K562 (cell line): ENCODE measurements at regions not wholly inside any gene's neighbourhood (a gene's known extent, or its start where the extent isn't known, plus 50 kb on each side); places are given as distances from the start of the nearest gene placed in this dataset.

ENCODE experiments used
- ARID3A ChIP-seq: IDR thresholded peaks from 2 replicates; pipeline ENCODE4 v1.6.1; 2012; ENCODE audit warnings: low read depth, low read length, improper control_type of control experiment, borderline replicate concordance
- ARNT ChIP-seq, 2 experiments: fragments of 450-650 bp; IDR thresholded peaks; 2 replicates each; pipeline ENCODE4 v1.6.1; 2016; ENCODE audit warnings: mild to moderate bottlenecking in 1 of 2
- ATF3 ChIP-seq, 2 experiments: fragments of 450-650 bp in 1 of 2; sonication (generic) in 1 of 2; formaldehyde crosslinking in 1 of 2; IDR thresholded peaks in 1 of 2; conservative IDR thresholded peaks in 1 of 2; 2 replicates each; pipeline versions ENCODE4 v1.6.1 to v1.8.1; 2016 to 2023; ENCODE audit warnings: mild to moderate bottlenecking in 2 of 2, moderate library complexity in 2 of 2, inconsistent platforms in 1 of 2, missing genetic modification reagents in 1 of 2
- ATF6 ChIP-seq: sonication (generic); formaldehyde crosslinking; IDR thresholded peaks from 2 replicates; pipeline ENCODE4 v1.4.0; 2020; ENCODE audit warnings: mild to moderate bottlenecking, missing genetic modification reagents
- CTCF ChIP-seq, 3 experiments: IDR thresholded peaks in 2 of 3; conservative IDR thresholded peaks in 1 of 3; 2 replicates each; pipeline ENCODE4 v1.5.1; 2011 to 2012; ENCODE audit warnings: low read length in 3 of 3, mild to moderate bottlenecking in 3 of 3, control low read depth in 2 of 3, improper control_type of control experiment in 1 of 3, inconsistent platforms in 1 of 3, low read depth in 1 of 3, mixed read lengths in 1 of 3, moderate library complexity in 1 of 3; ENCODE audit not compliant: insufficient read depth in 2 of 3
- E2F5 ChIP-seq: sonication (generic); formaldehyde crosslinking; IDR thresholded peaks from 2 replicates; pipeline ENCODE4 v1.8.0; 2022; ENCODE audit warnings: mild to moderate bottlenecking, missing genetic modification reagents
- NR3C1 ChIP-seq: sonication (generic); formaldehyde crosslinking; IDR thresholded peaks from 2 replicates; pipeline ENCODE4 v1.8.1; 2022; ENCODE audit warnings: missing genetic modification reagents
- POLR2A ChIP-seq: fragments of 450-650 bp; conservative IDR thresholded peaks from 2 replicates; pipeline ENCODE4 v1.6.1; 2016
- SRF ChIP-seq, 2 experiments: fragments of 250-450, 450-650 bp in 1 of 2; sonication (Bioruptor Pico) in 1 of 2; sonication (generic) in 1 of 2; formaldehyde crosslinking; IDR thresholded peaks; 2 replicates each; pipeline versions ENCODE4 v1.5.0 to v1.5.1; 2020 to 2022; ENCODE audit warnings: mild to moderate bottlenecking in 1 of 2, missing genetic modification reagents in 1 of 2
- THRB ChIP-seq: fragments of 450-650 bp; formaldehyde crosslinking; conservative IDR thresholded peaks from 2 replicates; pipeline ENCODE4 v1.4.0; 2022; ENCODE audit warnings: mild to moderate bottlenecking, missing genetic modification characterization
- ZBTB11 ChIP-seq, 3 experiments: fragments of 200-800 bp in 1 of 3; fragments of 250-450 bp in 1 of 3; fragments of 450-650 bp in 1 of 3; sonication (Bioruptor Pico) in 1 of 3; sonication (Bioruptor generic) in 1 of 3; formaldehyde crosslinking in 1 of 3; IDR thresholded peaks; 2 replicates each; pipeline versions ENCODE4 v1.6.1 to v1.8.0; 2016 to 2022; ENCODE audit warnings: mild to moderate bottlenecking in 2 of 3, missing genetic modification characterization in 2 of 3, missing compliant biosample characterization in 1 of 3, moderate library complexity in 1 of 3

- TF ChIP-seq E2F5 (CRISPR knock-in tag) (no peak), ARID3A (no peak), ATF6 (no peak), ZBTB11 (CRISPR knock-in tag; IDR thresholded peaks at IDR 0.05) (no peak), THRB (CRISPR knock-in tag) (no peak), POLR2A (no peak), CTCF (IDR thresholded peaks at IDR 0.05 in 2 of 3, conservative IDR thresholded peaks at IDR 0.05 in 1 of 3; ENCODE audit: insufficient read depth in 2 of 3, low read depth in 1 of 3, low read length in 3 of 3) (no peak), SRF (CRISPR knock-in tag; IDR thresholded peaks at IDR 0.05) (no peak), ARNT (IDR thresholded peaks at IDR 0.05) (no peak), ATF3 (IDR thresholded peaks at IDR 0.05) (no peak), ATF3 (CRISPR knock-in tag; conservative IDR thresholded peaks at IDR 0.05) (no peak), NR3C1 (no peak)
Observed at GRCh38 chr7:98700533-98700932, 83.4 kb downstream of the NPTX2 start.
